Skeletal muscle satellite cell (primary cell): ENCODE measurements at regions not wholly inside any gene's neighbourhood (a gene's known extent, or its start where the extent isn't known, plus 50 kb on each side); places are given as distances from the start of the nearest gene placed in this dataset.
A peak's percentile ranks its signal among the peaks of the same experiment; 100 is the strongest.
"Not testable (repeated sequence)": the region's sequence is repeated elsewhere in the genome, so short reads cannot be mapped to it uniquely, and the experiment has no call there.

Experiments
- H3K27me3 ChIP-seq: 2 replicates; pipeline ENCODE4 v1.7.0; 2013; ENCODE audit warnings: low read length; ENCODE audit not compliant: control insufficient read depth, insufficient read depth
- H3K36me3 ChIP-seq: 2 replicates; pipeline ENCODE4 v1.7.0; 2013; ENCODE audit warnings: mild to moderate bottlenecking, control low read depth, low read length; ENCODE audit not compliant: insufficient read depth
- H3K4me1 ChIP-seq: 2 replicates; pipeline ENCODE4 v1.7.0; 2013; ENCODE audit warnings: low read length; ENCODE audit not compliant: control insufficient read depth, insufficient read depth
- H3K4me2 ChIP-seq: 2 replicates; pipeline ENCODE4 v1.7.0; 2013; ENCODE audit warnings: mild to moderate bottlenecking, low read length
- H3K4me3 ChIP-seq: 2 replicates; pipeline ENCODE4 v1.7.0; 2013; ENCODE audit warnings: low read length
- H3K9ac ChIP-seq: 2 replicates; pipeline ENCODE4 v1.7.0; 2013; ENCODE audit warnings: mild to moderate bottlenecking, low read depth, low read length, moderate library complexity
- H3K9me3 ChIP-seq: replicated peaks from 2 replicates; pipeline ENCODE4 v1.7.0; 2013; ENCODE audit warnings: mild to moderate bottlenecking, control low read depth, low read length

- Histone ChIP-seq H3K4me2 (no peak overlapping the region), H3K4me3 (no peak overlapping the region), H3K27me3 (no peaks in the 10 kb centered on the region), H3K36me3 (no peaks in the 10 kb centered on the region), H3K9me3 (no peaks in the 10 kb centered on the region), H3K9ac (no peak overlapping the region), H3K4me1 (peaks cover 21% of the 10 kb centered on the region)
Observed at GRCh38 chr20:53681352-53682212, 87.9 kb upstream of the ZNF217 start.

GRCh38 chr20:53679597-53680309 lies 86.1 kb upstream of the ZNF217 start:
- H3K27me3 ChIP-seq = no peaks in the 10 kb centered on the region
- peaks cover 21% of the 10 kb centered on the region for H3K4me1 ChIP-seq
- no peak overlapping the region for H3K4me2 ChIP-seq
- H3K9ac ChIP-seq = no peak overlapping the region
- H3K36me3 ChIP-seq = no peaks in the 10 kb centered on the region
- no peaks in the 10 kb centered on the region for H3K9me3 ChIP-seq
- no peak overlapping the region for H3K4me3 ChIP-seq

GRCh38 chr20:53678990-53679596 lies 85.5 kb upstream of the ZNF217 start:
- Histone ChIP-seq H3K9me3 (no peaks in the 10 kb centered on the region), H3K27me3 (no peaks in the 10 kb centered on the region), H3K4me1 (peaks cover 21% of the 10 kb centered on the region), H3K9ac (no peak overlapping the region), H3K4me3 (no peak overlapping the region), H3K4me2 (peak overlapping the region; percentile 5), H3K36me3 (no peaks in the 10 kb centered on the region)

- no peaks in the 10 kb centered on the region for H3K36me3 ChIP-seq
- no peak overlapping the region for H3K4me2 ChIP-seq
- H3K27me3 ChIP-seq = no peaks in the 10 kb centered on the region
- H3K9me3 ChIP-seq = no peaks in the 10 kb centered on the region
- H3K4me3 ChIP-seq = no peak overlapping the region
- H3K4me1 ChIP-seq = peaks cover 21% of the 10 kb centered on the region
- H3K9ac ChIP-seq = no peak overlapping the region
Observed at GRCh38 chr20:53678315-53678989, 84.8 kb upstream of the ZNF217 start.

GRCh38 chr20:53677447-53678314 lies 84.0 kb upstream of the ZNF217 start:
- Histone ChIP-seq H3K4me3 (no peak overlapping the region), H3K9me3 (no peaks in the 10 kb centered on the region), H3K9ac (no peak overlapping the region), H3K36me3 (no peaks in the 10 kb centered on the region), H3K27me3 (no peaks in the 10 kb centered on the region), H3K4me1 (peaks cover 26% of the 10 kb centered on the region), H3K4me2 (peak overlapping the region; percentile 17)

GRCh38 chr20:53676987-53677386 lies 83.3 kb upstream of the ZNF217 start:
- no peaks in the 10 kb centered on the region for H3K9me3 ChIP-seq
- peaks cover 28% of the 10 kb centered on the region for H3K4me1 ChIP-seq
- no peaks in the 10 kb centered on the region for H3K36me3 ChIP-seq
- H3K4me3 ChIP-seq = no peak overlapping the region
- H3K4me2 ChIP-seq = no peak overlapping the region
- H3K27me3 ChIP-seq = no peaks in the 10 kb centered on the region
- no peak overlapping the region for H3K9ac ChIP-seq

GRCh38 chr20:53676519-53676822 lies 82.8 kb upstream of the ZNF217 start:
- Histone ChIP-seq H3K9me3 (no peaks in the 10 kb centered on the region), H3K36me3 (no peaks in the 10 kb centered on the region), H3K27me3 (no peaks in the 10 kb centered on the region), H3K4me3 (no peak overlapping the region), H3K4me2 (no peak overlapping the region), H3K9ac (no peak overlapping the region), H3K4me1 (peaks cover 28% of the 10 kb centered on the region)

GRCh38 chr20:53672484-53673129 lies 79.0 kb upstream of the ZNF217 start:
- no peaks in the 10 kb centered on the region for H3K27me3 ChIP-seq

GRCh38 chr20:53671370-53671769 lies 77.7 kb upstream of the ZNF217 start:
- Histone ChIP-seq H3K9ac (no peak overlapping the region), H3K4me3 (no peak overlapping the region), H3K4me1 (peaks cover 7% of the 10 kb centered on the region), H3K9me3 (no peaks in the 10 kb centered on the region), H3K4me2 (no peak overlapping the region), H3K36me3 (no peaks in the 10 kb centered on the region), H3K27me3 (no peaks in the 10 kb centered on the region)

More at GRCh38 chr20:53672484-53673129, 79.0 kb upstream of the ZNF217 start:
- peak overlapping the region; percentile 33 for H3K4me3 ChIP-seq
- H3K9me3 ChIP-seq = no peaks in the 10 kb centered on the region
- peak overlapping the region; percentile 79 for H3K4me2 ChIP-seq
- H3K36me3 ChIP-seq = no peaks in the 10 kb centered on the region
- peaks cover 13% of the 10 kb centered on the region for H3K4me1 ChIP-seq
- peak overlapping the region; percentile 51 for H3K9ac ChIP-seq

- not testable (repeated sequence) for H3K36me3 ChIP-seq, H3K4me1 ChIP-seq, H3K9me3 ChIP-seq, H3K4me3 ChIP-seq, H3K4me2 ChIP-seq, H3K27me3 ChIP-seq, H3K9ac ChIP-seq
Observed at GRCh38 chr20:53669517-53670313, 76.1 kb upstream of the ZNF217 start.
